Left ventricle myocardium inferior (tissue), 1 donor: ENCODE measurements at regions not wholly inside any gene's neighbourhood (a gene's known extent, or its start where the extent isn't known, plus 50 kb on each side); places are given as distances from the start of the nearest gene placed in this dataset.

Experiments used
- DNase-seq: peaks from one replicate; pipeline ENCODE4 v3.0.0-alpha.2; 2020
- H3K27ac ChIP-seq: fragments of 200-600 bp; replicated peaks from 2 replicates; pipeline ENCODE4 v1.8.0; 2021
- H3K27me3 ChIP-seq: fragments of 200-600 bp; 2 replicates; pipeline ENCODE4 v1.8.0; 2021; ENCODE audit warnings: low read depth
- H3K36me3 ChIP-seq: fragments of 200-600 bp; 2 replicates; pipeline ENCODE4 v1.8.0; 2021
- H3K4me1 ChIP-seq: fragments of 200-600 bp; 2 replicates; pipeline ENCODE4 v1.8.0; 2021
- H3K4me3 ChIP-seq: fragments of 200-600 bp; 2 replicates; pipeline ENCODE4 v1.8.0; 2021; ENCODE audit warnings: mild to moderate bottlenecking, moderate library complexity
- H3K9me3 ChIP-seq: fragments of 200-600 bp; replicated peaks from 2 replicates; pipeline ENCODE4 v1.8.0; 2021
- CTCF ChIP-seq: fragments of 200-600 bp; IDR thresholded peaks from 2 replicates; pipeline ENCODE4 v1.8.0; 2021; ENCODE audit warnings: antibody characterized with exemption, mild to moderate bottlenecking, borderline replicate concordance
- intact Hi-C: fragments of 100-400 bp; cut with micrococcal nuclease; formaldehyde crosslinking; loops from one replicate; pipeline ENCODE4 v1.11.0; 2022
- donor health status: DM: no; HTN: yes; CAD: no; lungs with severe emphysema.

- Histone ChIP-seq H3K4me1 (no peaks in the 10 kb centered on the region), H3K27me3 (no peaks in the 10 kb centered on the region), H3K9me3 (no peaks in the 10 kb centered on the region), H3K36me3 (no peaks in the 10 kb centered on the region), H3K27ac (no peak overlapping the region), H3K4me3 (no peak overlapping the region)
- DNase-seq = no peak
- intact Hi-C loops = no loop called here
- TF ChIP-seq CTCF = no peak
Measured at GRCh38 chr1:208759255-208759654, 515.1 kb upstream of the PLXNA2 start.

- intact Hi-C loops = no loop called here
Measured at GRCh38 chr1:208763971-208764370, 519.8 kb upstream of the PLXNA2 start.

GRCh38 chr1:208766832-208767231 is 522.6 kb upstream of the PLXNA2 start:
- no peak for TF ChIP-seq CTCF
- intact Hi-C loops = no loop called here
- no peaks in the 10 kb centered on the region for H3K4me1 ChIP-seq
- no peaks in the 10 kb centered on the region for H3K9me3 ChIP-seq
- no peak overlapping the region for H3K4me3 ChIP-seq
- H3K27ac ChIP-seq = no peak overlapping the region
- no peaks in the 10 kb centered on the region for H3K27me3 ChIP-seq
- DNase-seq = no peak
- H3K36me3 ChIP-seq = no peaks in the 10 kb centered on the region

More at GRCh38 chr1:208763971-208764370, 519.8 kb upstream of the PLXNA2 start:
- no peak for DNase-seq
- H3K27me3 ChIP-seq = no peaks in the 10 kb centered on the region
- H3K36me3 ChIP-seq = no peaks in the 10 kb centered on the region
- no peak overlapping the region for H3K27ac ChIP-seq
- no peaks in the 10 kb centered on the region for H3K4me1 ChIP-seq
- no peaks in the 10 kb centered on the region for H3K9me3 ChIP-seq
- no peak for TF ChIP-seq CTCF
- H3K4me3 ChIP-seq = no peak overlapping the region

GRCh38 chr1:208767816-208768215 is 523.6 kb upstream of the PLXNA2 start:
- H3K4me3 ChIP-seq = no peak overlapping the region
- no peaks in the 10 kb centered on the region for H3K36me3 ChIP-seq
- H3K9me3 ChIP-seq = no peaks in the 10 kb centered on the region
- intact Hi-C loops = no loop called here
- no peak overlapping the region for H3K27ac ChIP-seq
- H3K27me3 ChIP-seq = no peaks in the 10 kb centered on the region
- H3K4me1 ChIP-seq = no peaks in the 10 kb centered on the region
- no peak for TF ChIP-seq CTCF
- DNase-seq = no peak

GRCh38 chr1:208772891-208773290 is 528.7 kb upstream of the PLXNA2 start:
- DNase-seq = no peak
- Histone ChIP-seq H3K36me3 (no peaks in the 10 kb centered on the region), H3K4me1 (no peaks in the 10 kb centered on the region), H3K4me3 (no peak overlapping the region), H3K9me3 (peaks cover 10% of the 10 kb centered on the region), H3K27me3 (no peaks in the 10 kb centered on the region), H3K27ac (no peak overlapping the region)
- no peak for TF ChIP-seq CTCF
- intact Hi-C loops = no loop called here

GRCh38 chr1:208775841-208776240 is 531.7 kb upstream of the PLXNA2 start:
- H3K27me3 ChIP-seq = no peaks in the 10 kb centered on the region
- H3K9me3 ChIP-seq = peaks cover 13% of the 10 kb centered on the region
- TF ChIP-seq CTCF = no peak
- no peaks in the 10 kb centered on the region for H3K4me1 ChIP-seq
- no peak overlapping the region for H3K27ac ChIP-seq
- DNase-seq = no peak
- H3K4me3 ChIP-seq = no peak overlapping the region
- H3K36me3 ChIP-seq = no peaks in the 10 kb centered on the region
- intact Hi-C loops = no loop called here
